DMS53 treated with DMSO at 0.1 percent for 48 hours (cell line): ENCODE measurements at regions not wholly inside any gene's neighbourhood (a gene's known extent, or its start where the extent isn't known, plus 50 kb on each side); places are given as distances from the start of the nearest gene placed in this dataset.
A peak's percentile ranks its signal among the peaks of the same experiment; 100 is the strongest.
"Not testable (repeated sequence)": the region's sequence is repeated elsewhere in the genome, so short reads cannot be mapped to it uniquely, and the experiment has no call there.

Experiments used
- DNase-seq: peaks from one replicate; lab custom pipeline; 2025; ENCODE audit not compliant: unreplicated experiment; lab: John Stamatoyannopoulos, UW

- DNase-seq = no peak
Measured at GRCh38 chr12:30578426-30578825, 117.2 kb downstream of the IPO8 start.

GRCh38 chr12:30573145-30573544 lies 122.5 kb downstream of the IPO8 start:
- DNase-seq = no peak

GRCh38 chr12:30570211-30570890 lies 125.3 kb downstream of the IPO8 start:
- DNase-seq = no peak

- no peak for DNase-seq
Measured at GRCh38 chr12:30569426-30569825, 126.2 kb downstream of the IPO8 start.

- no peak for DNase-seq
Measured at GRCh38 chr12:30568453-30568852, 127.2 kb downstream of the IPO8 start.

- DNase-seq = no peak
Measured at GRCh38 chr12:30567082-30567481, 128.6 kb downstream of the IPO8 start.

GRCh38 chr12:30564394-30564793 lies 131.3 kb downstream of the IPO8 start:
- DNase-seq = no peak

GRCh38 chr12:30548203-30548602 lies 147.5 kb downstream of the IPO8 start:
- no peak for DNase-seq

GRCh38 chr12:30546121-30546520 lies 149.5 kb downstream of the IPO8 start:
- DNase-seq = peak; percentile 21

GRCh38 chr12:30544704-30545103 lies 151.0 kb downstream of the IPO8 start:
- DNase-seq = not testable (repeated sequence)

- DNase-seq = no peak
Measured at GRCh38 chr12:30537228-30537627, 158.4 kb downstream of the IPO8 start.

GRCh38 chr12:30533558-30534265 lies 162.0 kb downstream of the IPO8 start:
- no peak for DNase-seq

- no peak for DNase-seq
Measured at GRCh38 chr12:30531731-30532678, 163.7 kb downstream of the IPO8 start.

- DNase-seq = no peak
Measured at GRCh38 chr12:30529489-30530269, 166.0 kb downstream of the IPO8 start.

GRCh38 chr12:30525171-30525570 lies 170.5 kb downstream of the IPO8 start:
- DNase-seq = no peak

- not testable (repeated sequence) for DNase-seq
Measured at GRCh38 chr12:30520285-30520684, 175.4 kb downstream of the IPO8 start.

- DNase-seq = peak; percentile 48
Measured at GRCh38 chr12:30519535-30519934, 176.1 kb downstream of the IPO8 start.

- DNase-seq = no peak
Measured at GRCh38 chr12:30517320-30517719, 178.3 kb downstream of the IPO8 start.

- no peak for DNase-seq
Measured at GRCh38 chr12:30515351-30515750, 180.3 kb downstream of the IPO8 start.

- DNase-seq = no peak
Measured at GRCh38 chr12:30514666-30515065, 181.0 kb downstream of the IPO8 start.
